Lung (tissue), 11 donors: ENCODE measurements at regions not wholly inside any gene's neighbourhood (a gene's known extent, or its start where the extent isn't known, plus 50 kb on each side); places are given as distances from the start of the nearest gene placed in this dataset.

Experiments used
- ATAC-seq: fragments of 200-7000 bp; cut with Tn5 transposase; one replicate; pipeline ENCODE4 v1.9.1; 2020; ENCODE audit warnings: moderate number of reproducible peaks; ENCODE audit not compliant: insufficient read depth, low FRiP score
- DNase-seq, 3 donors: peaks; one replicate each; pipeline ENCODE4 v3.0.0-alpha.2; 2013 to 2017
- H3K27ac ChIP-seq, 2 donors: one replicate each; pipeline ENCODE4 v1.5.1; 2013; ENCODE audit warnings: mild to moderate bottlenecking in 2 of 2, moderate library complexity in 2 of 2, control low read depth in 1 of 2, inconsistent platforms in 1 of 2, low read depth in 1 of 2, low read length in 1 of 2
- H3K27me3 ChIP-seq, 3 donors: one replicate each; pipeline ENCODE4 v1.5.1; 2013; ENCODE audit warnings: low read length in 2 of 3; ENCODE audit not compliant: control insufficient read depth in 3 of 3, insufficient read depth in 3 of 3
- H3K36me3 ChIP-seq, 4 donors: one replicate each; pipeline ENCODE4 v1.5.1; 2013; ENCODE audit warnings: low read length in 4 of 4, mild to moderate bottlenecking in 1 of 4, moderate library complexity in 1 of 4; ENCODE audit not compliant: control insufficient read depth in 4 of 4, insufficient read depth in 4 of 4
- H3K4me1 ChIP-seq, 5 donors: one replicate each; pipeline ENCODE4 v1.5.1; 2013; ENCODE audit warnings: low read length in 5 of 5, mild to moderate bottlenecking in 2 of 5, moderate library complexity in 1 of 5; ENCODE audit not compliant: control insufficient read depth in 5 of 5, insufficient read depth in 5 of 5
- H3K4me3 ChIP-seq: one replicate; pipeline ENCODE4 v1.5.1; 2013; ENCODE audit warnings: mild to moderate bottlenecking, control low read depth, moderate library complexity
- H3K9ac ChIP-seq, 2 donors: one replicate each; pipeline ENCODE4 v1.5.1; 2013; ENCODE audit warnings: low read length in 2 of 2, control low read depth in 1 of 2; ENCODE audit not compliant: insufficient read depth in 1 of 2
- H3K9me3 ChIP-seq, 4 donors: one replicate each; pipeline ENCODE4 v1.5.1; 2013; ENCODE audit warnings: low read length in 3 of 4, mild to moderate bottlenecking in 1 of 4, moderate library complexity in 1 of 4; ENCODE audit not compliant: control insufficient read depth in 4 of 4, insufficient read depth in 3 of 4
- WGBS, 2 donors: extraction: QIAGEN DNeasy Blood & Tissue Kit; methylation state at CpG; one replicate each; pipeline ENCODE4 v1.1.7; 2013; 5-methylcytosine and 5-hydroxymethylcytosine counted together
- TF ChIP-seq, protein P1 (sequence below): IDR thresholded peaks from 2 replicates; pipeline ENCODE4 v1.5.1; 2012; ENCODE audit warnings: mild to moderate bottlenecking; ENCODE audit errors: control extremely low read depth, extremely low read depth
- donor health status: control.
- donor health status: control.
- donor health status: Bipolar disorder and iron deficiency.
- donor health status: healthy.
- donor health status: DM: yes; HTN: yes; CAD: no.

DNA sequence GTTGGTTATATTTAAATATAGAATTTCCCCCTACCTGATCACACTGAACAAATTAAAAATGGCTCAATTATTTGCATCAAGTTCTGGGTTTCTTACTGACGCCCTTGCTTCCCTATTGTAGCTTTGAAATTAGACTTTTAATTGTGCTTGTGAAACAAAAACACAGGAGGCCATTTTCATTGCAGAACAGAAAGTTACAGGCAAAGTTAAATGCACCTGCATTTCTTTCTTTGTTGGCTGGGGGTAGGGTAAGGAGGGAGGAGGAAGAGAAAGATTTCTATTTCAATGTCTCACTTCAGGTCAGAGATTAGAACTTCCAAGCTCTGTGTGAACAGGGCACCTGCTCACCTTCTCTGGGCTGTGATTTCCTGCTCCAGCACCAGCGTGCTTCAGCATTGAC lies 199.6 kb downstream of the BCL11A start:
- Histone ChIP-seq H3K4me1 (peaks cover 0 to 13% (median 0%) of the 10 kb centered on the region in 5 donors), H3K9me3 (peaks cover 0 to 3% (median 0%) of the 10 kb centered on the region in 4 donors), H3K27me3 (no peaks in the 10 kb centered on the region), H3K4me3 (no peak overlapping the region), H3K36me3 (no peaks in the 10 kb centered on the region), H3K27ac (no peak overlapping the region), H3K9ac (no peak overlapping the region)
- DNase-seq (no peak), ATAC-seq (no peak)
- TF ChIP-seq, protein P1, sequence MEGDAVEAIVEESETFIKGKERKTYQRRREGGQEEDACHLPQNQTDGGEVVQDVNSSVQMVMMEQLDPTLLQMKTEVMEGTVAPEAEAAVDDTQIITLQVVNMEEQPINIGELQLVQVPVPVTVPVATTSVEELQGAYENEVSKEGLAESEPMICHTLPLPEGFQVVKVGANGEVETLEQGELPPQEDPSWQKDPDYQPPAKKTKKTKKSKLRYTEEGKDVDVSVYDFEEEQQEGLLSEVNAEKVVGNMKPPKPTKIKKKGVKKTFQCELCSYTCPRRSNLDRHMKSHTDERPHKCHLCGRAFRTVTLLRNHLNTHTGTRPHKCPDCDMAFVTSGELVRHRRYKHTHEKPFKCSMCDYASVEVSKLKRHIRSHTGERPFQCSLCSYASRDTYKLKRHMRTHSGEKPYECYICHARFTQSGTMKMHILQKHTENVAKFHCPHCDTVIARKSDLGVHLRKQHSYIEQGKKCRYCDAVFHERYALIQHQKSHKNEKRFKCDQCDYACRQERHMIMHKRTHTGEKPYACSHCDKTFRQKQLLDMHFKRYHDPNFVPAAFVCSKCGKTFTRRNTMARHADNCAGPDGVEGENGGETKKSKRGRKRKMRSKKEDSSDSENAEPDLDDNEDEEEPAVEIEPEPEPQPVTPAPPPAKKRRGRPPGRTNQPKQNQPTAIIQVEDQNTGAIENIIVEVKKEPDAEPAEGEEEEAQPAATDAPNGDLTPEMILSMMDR: no peak
- WGBS, 2 donors: 65 to 74% methylated on average over 2 of the region's 2 CpGs

DNA sequence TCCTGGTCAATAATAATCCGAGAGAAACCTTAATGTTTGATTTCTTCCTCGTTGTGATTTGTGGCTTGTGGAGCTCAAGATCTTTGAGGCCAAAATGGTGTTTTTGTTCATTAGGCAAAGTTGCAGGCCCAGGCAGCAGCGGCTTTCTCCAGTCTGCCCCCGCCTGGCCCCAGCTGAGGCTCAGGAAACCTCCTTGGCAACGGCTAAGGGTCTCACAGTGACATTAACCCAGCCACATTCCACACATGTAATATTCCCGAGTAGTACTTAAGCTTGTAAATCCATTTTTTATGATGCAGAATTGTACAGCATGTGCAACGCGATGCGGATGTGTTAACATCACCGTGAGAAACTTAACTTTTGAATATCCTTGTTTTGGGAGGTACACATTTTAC lies 200.1 kb downstream of the BCL11A start:
- Histone ChIP-seq H3K4me3 (no peak overlapping the region), H3K9me3 (peaks cover 0 to 3% (median 0%) of the 10 kb centered on the region in 4 donors), H3K9ac (no peak overlapping the region), H3K36me3 (no peaks in the 10 kb centered on the region), H3K4me1 (peaks cover 0 to 9% (median 0%) of the 10 kb centered on the region in 5 donors), H3K27me3 (no peaks in the 10 kb centered on the region), H3K27ac (no peak overlapping the region)
- TF ChIP-seq, protein P1: no peak
- DNase-seq (peak; percentile 51 to 69 (median 69)), ATAC-seq (no peak)
- 64 to 67% methylated on average over 10 of the region's 10 CpGs for WGBS, 2 donors

DNA sequence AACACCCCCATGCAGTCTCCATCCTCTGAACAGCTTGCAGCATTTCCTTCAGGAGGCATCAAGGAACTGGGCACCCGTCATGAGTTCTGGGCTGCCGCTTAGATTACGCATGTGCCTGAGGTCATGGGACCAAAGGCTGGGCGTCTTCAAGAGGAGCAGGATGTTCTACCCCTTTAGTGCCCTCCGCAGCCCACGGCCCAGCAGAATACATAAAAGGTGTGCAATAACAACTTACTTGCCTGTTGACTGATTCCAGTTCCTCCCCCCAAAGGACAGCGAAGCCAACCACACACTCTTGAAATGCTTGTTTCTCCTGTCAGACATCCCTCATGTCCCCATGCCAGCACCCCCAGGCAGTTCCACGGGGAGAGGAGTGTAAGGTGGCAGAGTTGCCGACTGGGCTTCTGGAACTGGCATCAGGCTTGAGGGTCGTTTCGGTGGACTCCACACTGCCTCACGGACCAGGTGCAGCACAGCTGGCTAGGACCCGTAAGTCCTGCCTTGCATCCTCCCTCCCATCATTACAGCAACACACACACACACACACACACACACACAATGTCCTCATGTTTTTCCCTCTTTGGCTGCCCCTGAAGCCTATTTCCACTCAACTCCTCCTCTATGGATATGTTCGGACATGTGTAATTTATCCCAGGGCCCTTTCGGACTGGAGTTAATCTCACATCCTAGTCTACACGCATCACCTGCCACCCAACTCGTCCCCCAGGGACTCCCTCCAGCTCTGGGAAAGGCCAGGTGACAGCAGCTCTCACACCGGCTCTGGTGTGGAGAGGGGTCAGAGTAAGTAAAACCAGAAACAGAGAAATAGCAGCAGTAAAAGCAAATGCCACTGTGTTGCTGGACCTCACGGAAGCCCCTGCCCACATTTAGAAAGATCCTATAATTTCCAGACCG lies 200.7 kb downstream of the BCL11A start:
- Histone ChIP-seq H3K36me3 (no peaks in the 10 kb centered on the region), H3K27ac (no peak overlapping the region), H3K4me1 (peaks cover 0 to 8% (median 0%) of the 10 kb centered on the region in 5 donors), H3K9me3 (peaks cover 0 to 3% (median 0%) of the 10 kb centered on the region in 4 donors), H3K9ac (no peak overlapping the region), H3K27me3 (no peaks in the 10 kb centered on the region), H3K4me3 (no peak overlapping the region)
- 80 to 81% methylated on average over 20 of the region's 20 CpGs for WGBS, 2 donors
- DNase-seq (no peak), ATAC-seq (no peak)
- TF ChIP-seq, protein P1: no peak
